ENCODE measurements at regions not wholly inside any gene's neighbourhood (a gene's known extent, or its start where the extent isn't known, plus 50 kb on each side); places are given as distances from the start of the nearest gene placed in this dataset.
"Not testable (repeated sequence)": the region's sequence is repeated elsewhere in the genome, so short reads cannot be mapped to it uniquely, and the experiment has no call there.

DNA sequence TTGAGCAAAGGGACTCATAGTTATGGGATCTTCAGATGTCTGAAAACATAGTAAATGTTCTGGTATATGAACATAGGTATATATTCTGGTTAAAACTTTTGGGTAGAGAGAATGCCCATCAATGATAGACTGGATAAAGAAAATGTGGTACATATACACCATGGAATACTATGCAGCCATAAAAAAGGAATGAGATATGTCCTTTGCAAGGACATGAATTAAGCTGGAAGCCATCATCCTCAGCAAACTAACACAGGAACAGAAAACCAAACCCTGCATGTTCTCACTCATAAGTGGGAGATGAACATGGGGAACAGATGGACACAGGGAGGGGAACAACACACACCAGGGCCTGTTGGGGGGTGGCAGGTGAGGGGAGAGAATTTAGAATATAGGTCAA, 171.0 kb upstream of the CCNH start:
- H3K9me3 ChIP-seq (ENCODE audit: control insufficient read depth, low read length); H3K4me1 ChIP-seq (ENCODE audit: control insufficient read depth, insufficient read depth, low read length, poor library complexity, severe bottlenecking); H3K27me3 ChIP-seq (replicated peaks; ENCODE audit: control insufficient read depth, insufficient read depth, low read length, poor library complexity, severe bottlenecking); DNase-seq; H3K4me3 ChIP-seq (ENCODE audit: insufficient read depth, low read depth, low read length, poor library complexity, severe bottlenecking); H3K27ac ChIP-seq (ENCODE audit: insufficient read depth, low read length, poor library complexity, severe bottlenecking); H3K36me3 ChIP-seq (ENCODE audit: control insufficient read depth, insufficient read depth, low read length): not testable (repeated sequence)

DNA sequence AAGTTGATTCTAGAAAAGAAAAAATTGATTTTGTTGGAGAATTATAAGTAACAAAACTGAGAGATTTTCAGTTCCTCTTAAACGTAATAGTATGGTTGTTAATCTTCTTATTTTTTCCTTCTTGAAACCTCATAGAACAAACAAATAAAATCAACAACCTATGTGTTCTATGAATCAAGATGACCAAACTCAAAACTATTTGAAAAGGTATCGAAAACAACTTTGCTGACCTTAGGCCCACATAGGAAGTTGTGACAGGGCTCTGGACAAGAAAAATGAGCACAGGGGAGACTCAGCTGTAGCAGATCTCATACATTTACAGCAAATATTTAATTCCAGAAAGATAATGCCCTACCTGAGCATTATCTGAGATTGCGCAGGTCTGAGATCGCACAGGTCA, 169.4 kb upstream of the CCNH start:
- no peak for DNase-seq
- H3K9me3 ChIP-seq (ENCODE audit: control insufficient read depth, low read length) = no peaks in the 10 kb centered on the region
- H3K4me3 ChIP-seq (ENCODE audit: insufficient read depth, low read depth, low read length, poor library complexity, severe bottlenecking) = no peak overlapping the region
- no peaks in the 10 kb centered on the region for H3K27me3 ChIP-seq (replicated peaks; ENCODE audit: control insufficient read depth, insufficient read depth, low read length, poor library complexity, severe bottlenecking)
- H3K27ac ChIP-seq (ENCODE audit: insufficient read depth, low read length, poor library complexity, severe bottlenecking) = no peak overlapping the region
- H3K36me3 ChIP-seq (ENCODE audit: control insufficient read depth, insufficient read depth, low read length) = no peaks in the 10 kb centered on the region
- no peaks in the 10 kb centered on the region for H3K4me1 ChIP-seq (ENCODE audit: control insufficient read depth, insufficient read depth, low read length, poor library complexity, severe bottlenecking)

DNA sequence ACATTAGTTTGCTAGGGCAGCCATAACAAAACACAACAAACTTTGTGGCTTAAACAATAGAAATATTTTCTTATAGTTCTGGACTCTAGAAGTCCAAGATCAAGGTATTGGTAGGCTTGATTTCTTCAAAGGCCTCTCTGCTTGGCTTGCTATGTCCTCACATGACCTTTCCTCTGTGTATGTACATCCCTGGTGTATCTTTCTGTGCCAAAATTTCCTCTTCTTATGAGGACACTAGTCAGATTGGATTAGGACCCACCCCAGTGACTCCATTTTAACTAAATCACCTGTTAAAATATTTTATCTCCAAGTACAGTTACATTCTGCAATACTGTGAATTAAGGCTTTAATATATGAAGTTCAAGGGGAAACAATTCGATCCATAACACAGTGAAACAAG, 168.9 kb upstream of the CCNH start:
- no peaks in the 10 kb centered on the region for H3K9me3 ChIP-seq (ENCODE audit: control insufficient read depth, low read length)
- H3K27me3 ChIP-seq (replicated peaks; ENCODE audit: control insufficient read depth, insufficient read depth, low read length, poor library complexity, severe bottlenecking) = no peaks in the 10 kb centered on the region
- H3K36me3 ChIP-seq (ENCODE audit: control insufficient read depth, insufficient read depth, low read length) = no peaks in the 10 kb centered on the region
- H3K4me1 ChIP-seq (ENCODE audit: control insufficient read depth, insufficient read depth, low read length, poor library complexity, severe bottlenecking) = no peaks in the 10 kb centered on the region
- no peak for DNase-seq
- no peak overlapping the region for H3K4me3 ChIP-seq (ENCODE audit: insufficient read depth, low read depth, low read length, poor library complexity, severe bottlenecking)
- H3K27ac ChIP-seq (ENCODE audit: insufficient read depth, low read length, poor library complexity, severe bottlenecking) = no peak overlapping the region

DNA sequence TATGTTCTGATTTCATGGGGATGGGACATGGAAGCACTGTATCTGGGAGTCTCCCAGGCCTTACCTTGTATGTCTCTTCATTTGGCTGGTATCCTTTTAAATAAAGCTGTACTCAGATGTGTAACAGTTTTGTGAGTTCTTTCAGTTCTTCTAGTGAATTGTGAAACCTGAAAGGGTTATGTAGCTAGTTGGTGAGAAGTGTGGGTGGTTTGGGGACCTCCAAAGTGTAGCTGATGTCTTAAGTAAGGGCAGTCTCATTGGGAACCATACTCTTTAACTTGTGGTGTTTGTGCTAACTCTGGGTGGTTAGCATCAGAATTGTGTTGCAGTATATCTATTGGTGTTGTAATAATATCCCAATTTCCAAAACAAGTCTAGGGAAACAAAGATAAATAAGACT, 166.9 kb upstream of the CCNH start:
- no peaks in the 10 kb centered on the region for H3K9me3 ChIP-seq (ENCODE audit: control insufficient read depth, low read length)
- H3K27me3 ChIP-seq (replicated peaks; ENCODE audit: control insufficient read depth, insufficient read depth, low read length, poor library complexity, severe bottlenecking) = no peaks in the 10 kb centered on the region
- H3K27ac ChIP-seq (ENCODE audit: insufficient read depth, low read length, poor library complexity, severe bottlenecking) = no peak overlapping the region
- H3K4me1 ChIP-seq (ENCODE audit: control insufficient read depth, insufficient read depth, low read length, poor library complexity, severe bottlenecking) = no peaks in the 10 kb centered on the region
- DNase-seq = no peak
- no peaks in the 10 kb centered on the region for H3K36me3 ChIP-seq (ENCODE audit: control insufficient read depth, insufficient read depth, low read length)
- no peak overlapping the region for H3K4me3 ChIP-seq (ENCODE audit: insufficient read depth, low read depth, low read length, poor library complexity, severe bottlenecking)

DNA sequence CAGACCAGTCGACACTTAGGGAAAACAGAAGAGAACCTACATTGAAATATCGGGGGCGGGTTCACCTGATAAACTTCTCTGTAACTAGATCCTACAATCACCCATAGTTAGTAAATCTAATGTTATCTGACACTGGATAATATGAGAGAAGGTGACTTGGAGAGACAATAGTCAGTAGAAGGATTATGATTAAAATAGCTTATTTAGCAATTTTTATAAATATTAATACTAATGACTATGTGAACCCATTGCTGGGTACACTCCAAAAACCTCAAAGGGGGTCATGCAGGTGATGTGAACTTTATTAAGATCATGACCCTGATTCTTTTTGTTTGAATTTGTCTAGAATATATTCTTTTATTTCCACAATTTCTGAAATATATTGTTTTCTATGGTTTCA, 164.1 kb upstream of the CCNH start:
- Histone ChIP-seq H3K27ac (ENCODE audit: insufficient read depth, low read length, poor library complexity, severe bottlenecking) (no peak overlapping the region), H3K27me3 (replicated peaks; ENCODE audit: control insufficient read depth, insufficient read depth, low read length, poor library complexity, severe bottlenecking) (no peaks in the 10 kb centered on the region), H3K36me3 (ENCODE audit: control insufficient read depth, insufficient read depth, low read length) (no peaks in the 10 kb centered on the region), H3K9me3 (ENCODE audit: control insufficient read depth, low read length) (no peaks in the 10 kb centered on the region), H3K4me3 (ENCODE audit: insufficient read depth, low read depth, low read length, poor library complexity, severe bottlenecking) (no peak overlapping the region), H3K4me1 (ENCODE audit: control insufficient read depth, insufficient read depth, low read length, poor library complexity, severe bottlenecking) (no peaks in the 10 kb centered on the region)
- DNase-seq = no peak

DNA sequence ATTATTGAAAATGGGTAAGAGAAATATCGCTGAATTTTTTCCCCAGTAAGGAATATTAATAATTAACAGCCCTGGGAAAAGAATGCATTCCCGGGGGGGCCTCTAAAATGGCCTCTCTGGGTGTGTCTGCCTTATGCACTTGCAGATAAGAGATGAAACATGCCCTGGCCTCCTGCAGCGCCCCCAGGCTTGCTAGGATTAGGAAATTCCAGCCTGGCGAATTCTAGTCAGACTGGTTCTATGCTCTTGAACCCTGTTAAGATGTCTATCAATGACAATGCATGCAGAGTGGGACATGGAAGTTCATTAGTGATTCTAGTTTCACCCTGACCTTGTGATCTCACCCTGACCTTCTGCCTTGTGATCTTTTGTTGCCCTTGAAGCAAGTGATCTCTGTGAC, 163.6 kb upstream of the CCNH start:
- H3K27me3 ChIP-seq (replicated peaks; ENCODE audit: control insufficient read depth, insufficient read depth, low read length, poor library complexity, severe bottlenecking); DNase-seq; H3K36me3 ChIP-seq (ENCODE audit: control insufficient read depth, insufficient read depth, low read length); H3K4me1 ChIP-seq (ENCODE audit: control insufficient read depth, insufficient read depth, low read length, poor library complexity, severe bottlenecking); H3K27ac ChIP-seq (ENCODE audit: insufficient read depth, low read length, poor library complexity, severe bottlenecking); H3K4me3 ChIP-seq (ENCODE audit: insufficient read depth, low read depth, low read length, poor library complexity, severe bottlenecking); H3K9me3 ChIP-seq (ENCODE audit: control insufficient read depth, low read length): not testable (repeated sequence)

DNA sequence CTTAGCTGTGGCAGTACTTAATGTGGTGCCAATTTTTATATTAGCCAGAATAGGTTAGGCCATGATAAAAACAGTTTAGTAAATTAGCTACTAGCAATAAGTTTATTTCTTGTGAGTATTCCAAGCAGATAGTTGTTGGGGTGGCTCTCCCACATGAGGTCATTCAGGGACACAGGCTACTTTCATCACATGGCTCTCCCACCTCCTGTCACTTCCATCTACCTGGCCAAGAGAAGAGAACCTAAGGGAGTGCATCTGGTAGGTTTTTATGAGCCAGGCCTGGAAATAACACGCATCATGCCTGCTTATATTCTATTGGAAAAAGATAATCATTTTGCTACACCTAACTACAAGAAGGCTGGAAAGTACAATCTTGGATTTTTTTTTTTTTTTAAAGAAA, 161.4 kb upstream of the CCNH start:
- Histone ChIP-seq H3K27ac (ENCODE audit: insufficient read depth, low read length, poor library complexity, severe bottlenecking) (no peak overlapping the region), H3K27me3 (replicated peaks; ENCODE audit: control insufficient read depth, insufficient read depth, low read length, poor library complexity, severe bottlenecking) (no peaks in the 10 kb centered on the region), H3K4me1 (ENCODE audit: control insufficient read depth, insufficient read depth, low read length, poor library complexity, severe bottlenecking) (no peaks in the 10 kb centered on the region), H3K9me3 (ENCODE audit: control insufficient read depth, low read length) (no peaks in the 10 kb centered on the region), H3K4me3 (ENCODE audit: insufficient read depth, low read depth, low read length, poor library complexity, severe bottlenecking) (no peak overlapping the region), H3K36me3 (ENCODE audit: control insufficient read depth, insufficient read depth, low read length) (no peaks in the 10 kb centered on the region)
- no peak for DNase-seq

DNA sequence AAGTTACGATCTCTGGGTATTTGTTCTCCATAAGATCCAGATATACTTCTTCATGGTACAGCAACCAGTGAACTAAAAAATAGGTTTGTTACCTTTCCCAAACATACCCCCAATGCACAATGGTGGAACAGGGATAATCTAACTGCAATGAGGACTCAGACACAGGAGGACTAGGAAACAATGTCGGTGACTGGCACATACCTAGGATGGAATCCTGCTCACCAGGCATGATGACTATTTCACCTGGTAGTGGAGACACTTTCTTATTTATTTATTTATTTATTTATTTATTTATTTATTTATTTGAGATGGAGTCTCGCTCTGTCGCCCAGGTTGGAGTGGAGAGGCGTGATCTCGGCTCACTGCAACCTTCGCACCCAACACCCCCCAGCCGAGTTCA, 159.9 kb upstream of the CCNH start:
- H3K9me3 ChIP-seq (ENCODE audit: control insufficient read depth, low read length) = no peaks in the 10 kb centered on the region

DNA sequence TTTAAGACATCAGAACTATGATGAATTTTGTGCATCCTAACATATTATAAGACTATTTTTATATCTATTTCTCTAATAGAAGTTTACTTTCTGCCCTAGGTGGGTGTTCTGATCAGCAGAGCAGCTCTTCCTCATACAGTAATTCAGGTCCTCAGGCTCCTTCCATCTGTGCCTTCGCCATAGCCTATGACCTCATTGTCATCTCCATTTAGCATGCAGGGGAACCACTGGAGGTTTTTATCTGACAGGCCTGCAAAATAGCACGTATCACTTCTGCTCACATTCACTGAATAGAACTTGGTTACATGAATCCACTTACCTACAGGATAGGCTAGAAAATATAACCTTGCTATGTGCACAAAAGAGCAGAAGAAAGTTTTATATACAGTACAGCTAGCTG, 159.4 kb upstream of the CCNH start:
- Histone ChIP-seq H3K4me1 (ENCODE audit: control insufficient read depth, insufficient read depth, low read length, poor library complexity, severe bottlenecking) (no peaks in the 10 kb centered on the region), H3K27ac (ENCODE audit: insufficient read depth, low read length, poor library complexity, severe bottlenecking) (no peak overlapping the region), H3K4me3 (ENCODE audit: insufficient read depth, low read depth, low read length, poor library complexity, severe bottlenecking) (no peak overlapping the region), H3K36me3 (ENCODE audit: control insufficient read depth, insufficient read depth, low read length) (no peaks in the 10 kb centered on the region), H3K9me3 (ENCODE audit: control insufficient read depth, low read length) (no peaks in the 10 kb centered on the region), H3K27me3 (replicated peaks; ENCODE audit: control insufficient read depth, insufficient read depth, low read length, poor library complexity, severe bottlenecking) (no peaks in the 10 kb centered on the region)
- no peak for DNase-seq

More for the DNA sequence above, 159.9 kb upstream of the CCNH start:
- Histone ChIP-seq H3K4me3 (ENCODE audit: insufficient read depth, low read depth, low read length, poor library complexity, severe bottlenecking) (no peak overlapping the region), H3K27me3 (replicated peaks; ENCODE audit: control insufficient read depth, insufficient read depth, low read length, poor library complexity, severe bottlenecking) (no peaks in the 10 kb centered on the region), H3K27ac (ENCODE audit: insufficient read depth, low read length, poor library complexity, severe bottlenecking) (no peak overlapping the region), H3K4me1 (ENCODE audit: control insufficient read depth, insufficient read depth, low read length, poor library complexity, severe bottlenecking) (no peaks in the 10 kb centered on the region), H3K36me3 (ENCODE audit: control insufficient read depth, insufficient read depth, low read length) (no peaks in the 10 kb centered on the region)
- DNase-seq = no peak

DNA sequence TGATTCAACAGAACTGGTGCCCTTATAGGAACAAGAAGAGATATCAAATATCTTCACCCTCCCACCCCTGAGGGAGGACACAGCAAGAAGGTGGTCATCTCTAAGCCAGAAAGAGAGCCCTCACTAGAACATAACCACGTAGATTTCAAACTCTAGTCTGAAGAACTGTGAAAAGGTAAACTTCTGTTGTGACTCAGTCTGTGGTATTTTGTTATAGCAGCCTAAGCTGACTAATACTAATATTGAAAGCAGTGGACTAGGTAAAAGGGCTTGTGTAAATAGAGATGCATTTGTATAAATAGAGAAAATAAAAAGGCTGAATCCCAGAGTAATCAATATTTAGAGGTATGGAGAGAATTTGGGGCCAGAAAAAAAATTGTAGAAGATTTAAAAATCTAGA, 157.6 kb upstream of the CCNH start:
- H3K4me3 ChIP-seq (ENCODE audit: insufficient read depth, low read depth, low read length, poor library complexity, severe bottlenecking) = no peak overlapping the region
- H3K9me3 ChIP-seq (ENCODE audit: control insufficient read depth, low read length) = no peaks in the 10 kb centered on the region
- no peaks in the 10 kb centered on the region for H3K4me1 ChIP-seq (ENCODE audit: control insufficient read depth, insufficient read depth, low read length, poor library complexity, severe bottlenecking)
- no peak overlapping the region for H3K27ac ChIP-seq (ENCODE audit: insufficient read depth, low read length, poor library complexity, severe bottlenecking)
- H3K36me3 ChIP-seq (ENCODE audit: control insufficient read depth, insufficient read depth, low read length) = no peaks in the 10 kb centered on the region
- no peaks in the 10 kb centered on the region for H3K27me3 ChIP-seq (replicated peaks; ENCODE audit: control insufficient read depth, insufficient read depth, low read length, poor library complexity, severe bottlenecking)
- no peak for DNase-seq

DNA sequence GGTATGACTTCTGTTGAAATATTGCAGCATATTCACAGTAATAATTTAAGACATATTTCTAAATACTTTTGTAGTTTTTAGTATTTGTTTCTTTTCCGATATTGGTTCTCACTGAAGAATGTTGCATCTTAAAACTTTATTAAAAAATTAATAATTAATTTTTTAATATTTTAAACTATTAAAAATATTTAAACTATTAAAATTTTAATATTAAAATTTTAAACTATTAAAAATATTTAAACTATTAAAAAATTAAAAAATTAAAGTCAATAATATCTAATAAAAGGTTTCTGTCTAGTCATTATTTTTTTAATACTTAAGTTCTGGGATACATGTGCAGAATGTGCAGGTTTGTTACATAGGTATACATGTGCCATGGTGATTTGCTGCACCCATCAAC, 149.3 kb upstream of the CCNH start:
- Histone ChIP-seq H3K4me1 (ENCODE audit: control insufficient read depth, insufficient read depth, low read length, poor library complexity, severe bottlenecking) (no peaks in the 10 kb centered on the region), H3K9me3 (ENCODE audit: control insufficient read depth, low read length) (no peaks in the 10 kb centered on the region), H3K27me3 (replicated peaks; ENCODE audit: control insufficient read depth, insufficient read depth, low read length, poor library complexity, severe bottlenecking) (no peaks in the 10 kb centered on the region), H3K36me3 (ENCODE audit: control insufficient read depth, insufficient read depth, low read length) (no peaks in the 10 kb centered on the region), H3K4me3 (ENCODE audit: insufficient read depth, low read depth, low read length, poor library complexity, severe bottlenecking) (no peak overlapping the region), H3K27ac (ENCODE audit: insufficient read depth, low read length, poor library complexity, severe bottlenecking) (no peak overlapping the region)
- no peak for DNase-seq

All from effector memory CD4-positive, alpha-beta T cell (primary cell).